ENCODE measurements at regions not wholly inside any gene's neighbourhood (a gene's known extent, or its start where the extent isn't known, plus 50 kb on each side); places are given as distances from the start of the nearest gene placed in this dataset.

DNA sequence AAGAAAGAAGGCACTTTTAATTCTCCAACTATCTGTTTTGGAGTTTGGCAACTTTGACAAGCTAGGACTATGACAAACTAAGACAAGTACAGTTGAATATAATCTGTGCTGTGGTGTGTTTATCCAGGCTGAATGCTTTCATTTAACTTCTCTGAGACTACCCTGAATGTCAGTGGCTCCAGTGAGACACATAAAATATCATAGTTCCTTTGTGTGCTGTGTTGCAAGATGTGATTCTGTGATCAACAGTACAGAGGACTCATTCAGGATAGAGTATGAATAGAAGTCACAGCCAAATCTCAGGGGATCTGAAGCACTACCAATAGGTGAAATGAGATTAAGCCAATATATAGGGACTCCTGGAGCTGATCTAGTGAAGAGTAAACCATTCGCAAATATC, 876.9 kb upstream of the FBXO33 start:
- Histone ChIP-seq H3K36me3 (ENCODE audit: insufficient read depth, low read length) (no peaks in the 10 kb centered on the region), H3K4me1 (ENCODE audit: insufficient read depth, low read length) (no peaks in the 10 kb centered on the region), H3K4me3 (ENCODE audit: low read length in 2 of 2) (no peak overlapping the region), H3K27ac (ENCODE audit: low read depth, low read length) (no peak overlapping the region), H3K27me3 (ENCODE audit: insufficient read depth, low read length) (no peaks in the 10 kb centered on the region), H3K9me3 (ENCODE audit: control insufficient read depth in 1 of 2, low read length in 2 of 2) (no peaks in the 10 kb centered on the region)
- Mint-ChIP-seq H3K27ac (no peak overlapping the region), H3K27me3 (no peaks in the 10 kb centered on the region), H3K4me1 (no peaks in the 10 kb centered on the region), H3K4me3 (no peak overlapping the region), H3K9me3 (peaks cover 0 to 11% (median under 1%) of the 10 kb centered on the region in 8 donors), H3K36me3 (no peaks in the 10 kb centered on the region)
- no peak for DNase-seq
- ChIA-PET POLR2A (ENCODE audit: partially characterized antibody) (no interaction called here), CTCF (ENCODE audit: partially characterized antibody) (no interaction called here)
- intact Hi-C loops (cut with micrococcal nuclease): no loop called here

DNA sequence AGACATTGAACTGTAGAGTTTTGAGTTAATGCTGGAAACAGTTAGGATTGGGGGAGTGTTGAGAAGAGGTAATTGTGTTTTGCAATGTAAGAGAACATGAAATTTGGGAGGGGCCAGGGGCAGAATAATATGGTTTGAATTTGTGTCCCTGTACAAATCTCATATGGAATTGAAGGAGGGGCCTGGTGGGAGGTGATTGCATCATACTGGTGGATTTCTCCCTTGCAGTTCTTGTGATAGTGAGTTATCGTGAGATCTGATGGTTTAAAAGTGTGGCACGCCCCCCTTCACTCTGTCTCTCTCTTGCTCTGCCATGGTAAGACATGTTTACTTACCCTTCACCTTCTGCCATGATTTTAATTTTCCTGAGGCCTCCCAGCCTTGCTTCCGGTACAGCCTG, 876.0 kb upstream of the FBXO33 start:
- intact Hi-C loops (cut with micrococcal nuclease): no loop called here
- CTCF ChIA-PET (ENCODE audit: partially characterized antibody): no interaction called here
- no peaks in the 10 kb centered on the region for H3K36me3 ChIP-seq (ENCODE audit: insufficient read depth, low read length)

DNA sequence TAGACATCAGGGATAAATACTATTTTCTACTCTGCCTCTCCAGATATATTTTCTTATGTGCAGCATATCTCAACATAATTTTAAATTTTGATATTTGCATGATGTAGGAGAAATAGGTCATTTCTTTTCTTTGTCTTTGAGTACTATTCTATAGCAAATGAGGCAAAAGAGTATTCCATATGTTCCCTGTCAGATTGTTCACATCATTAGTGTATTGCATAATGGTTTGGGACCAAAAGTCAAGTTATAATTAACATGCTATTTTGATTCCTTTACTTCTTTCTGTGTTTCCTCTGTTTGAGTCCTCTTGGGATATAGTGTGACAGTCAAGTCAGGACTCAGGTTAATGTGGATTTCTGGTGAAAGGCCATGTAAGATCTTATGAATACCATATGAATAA, 864.6 kb upstream of the FBXO33 start:
- H3K4me3 Mint-ChIP-seq: no peak overlapping the region
- no peaks in the 10 kb centered on the region for H3K27me3 Mint-ChIP-seq
- Histone ChIP-seq H3K27me3 (ENCODE audit: insufficient read depth, low read length) (no peaks in the 10 kb centered on the region), H3K9me3 (ENCODE audit: control insufficient read depth in 1 of 2, low read length in 2 of 2) (no peaks in the 10 kb centered on the region), H3K4me1 (ENCODE audit: insufficient read depth, low read length) (no peaks in the 10 kb centered on the region), H3K4me3 (ENCODE audit: low read length in 2 of 2) (no peak overlapping the region), H3K36me3 (ENCODE audit: insufficient read depth, low read length) (no peaks in the 10 kb centered on the region), H3K27ac (ENCODE audit: low read depth, low read length) (no peak overlapping the region)
- DNase-seq: no peak
- H3K27ac Mint-ChIP-seq: no peak overlapping the region
- ChIA-PET POLR2A (ENCODE audit: partially characterized antibody) (no interaction called here), CTCF (ENCODE audit: partially characterized antibody) (no interaction called here)
- peaks cover 2 to 30% (median 13%) of the 10 kb centered on the region in 8 donors for H3K9me3 Mint-ChIP-seq
- H3K36me3 Mint-ChIP-seq: no peaks in the 10 kb centered on the region
- intact Hi-C loops (cut with micrococcal nuclease): no loop called here
- no peaks in the 10 kb centered on the region for H3K4me1 Mint-ChIP-seq

More for the DNA sequence above, 876.0 kb upstream of the FBXO33 start:
- no peak overlapping the region for H3K27ac ChIP-seq (ENCODE audit: low read depth, low read length)
- Mint-ChIP-seq H3K36me3 (no peaks in the 10 kb centered on the region), H3K27ac (no peak overlapping the region), H3K4me1 (no peaks in the 10 kb centered on the region), H3K27me3 (no peaks in the 10 kb centered on the region), H3K9me3 (peaks cover 0 to 11% (median 0%) of the 10 kb centered on the region in 8 donors), H3K4me3 (no peak overlapping the region)
- no peaks in the 10 kb centered on the region for H3K4me1 ChIP-seq (ENCODE audit: insufficient read depth, low read length)
- POLR2A ChIA-PET (ENCODE audit: partially characterized antibody): no interaction called here
- no peaks in the 10 kb centered on the region for H3K9me3 ChIP-seq (ENCODE audit: control insufficient read depth in 1 of 2, low read length in 2 of 2)
- no peaks in the 10 kb centered on the region for H3K27me3 ChIP-seq (ENCODE audit: insufficient read depth, low read length)
- peak in 1 of 5 donors; percentile 9 for DNase-seq
- no peak overlapping the region for H3K4me3 ChIP-seq (ENCODE audit: low read length in 2 of 2)

- no peaks in the 10 kb centered on the region for H3K27me3 Mint-ChIP-seq
- Histone ChIP-seq H3K4me3 (ENCODE audit: low read length in 2 of 2) (no peak overlapping the region), H3K4me1 (ENCODE audit: insufficient read depth, low read length) (no peaks in the 10 kb centered on the region), H3K27ac (ENCODE audit: low read depth, low read length) (no peak overlapping the region), H3K9me3 (ENCODE audit: control insufficient read depth in 1 of 2, low read length in 2 of 2) (no peaks in the 10 kb centered on the region), H3K36me3 (ENCODE audit: insufficient read depth, low read length) (no peaks in the 10 kb centered on the region), H3K27me3 (ENCODE audit: insufficient read depth, low read length) (no peaks in the 10 kb centered on the region)
- no peak overlapping the region for H3K4me3 Mint-ChIP-seq
- no peak overlapping the region for H3K27ac Mint-ChIP-seq
- no peaks in the 10 kb centered on the region for H3K36me3 Mint-ChIP-seq
- no peak for DNase-seq
- peaks cover 2 to 46% (median 16%) of the 10 kb centered on the region in 8 donors for H3K9me3 Mint-ChIP-seq
- ChIA-PET CTCF (ENCODE audit: partially characterized antibody) (no interaction called here), POLR2A (ENCODE audit: partially characterized antibody) (no interaction called here)
- no peaks in the 10 kb centered on the region for H3K4me1 Mint-ChIP-seq
- intact Hi-C loops (cut with micrococcal nuclease): no loop called here
These were observed 860.4 kb upstream of the FBXO33 start for GRCh38 chr14:40292664-40293063.

- H3K9me3 ChIP-seq (ENCODE audit: control insufficient read depth in 1 of 2, low read length in 2 of 2): peaks cover 0 to 5% of the 10 kb centered on the region in 2 donors
- H3K9me3 Mint-ChIP-seq: peaks cover 0 to 6% (median 0%) of the 10 kb centered on the region in 8 donors
- H3K4me1 ChIP-seq (ENCODE audit: insufficient read depth, low read length): no peaks in the 10 kb centered on the region
- no peak for DNase-seq
- no peaks in the 10 kb centered on the region for H3K36me3 Mint-ChIP-seq
- H3K27ac Mint-ChIP-seq: no peak overlapping the region
- peaks cover 0 to 1% of the 10 kb centered on the region in 2 donors for H3K27me3 Mint-ChIP-seq
- POLR2A ChIA-PET (ENCODE audit: partially characterized antibody): no interaction called here
- no peak overlapping the region for H3K4me3 Mint-ChIP-seq
- H3K36me3 ChIP-seq (ENCODE audit: insufficient read depth, low read length): no peaks in the 10 kb centered on the region
- no peak overlapping the region for H3K4me3 ChIP-seq (ENCODE audit: low read length in 2 of 2)
- no peaks in the 10 kb centered on the region for H3K27me3 ChIP-seq (ENCODE audit: insufficient read depth, low read length)
- H3K4me1 Mint-ChIP-seq: no peaks in the 10 kb centered on the region
- intact Hi-C loops (cut with micrococcal nuclease): no loop called here
- H3K27ac ChIP-seq (ENCODE audit: low read depth, low read length): no peak overlapping the region
- CTCF ChIA-PET (ENCODE audit: partially characterized antibody): no interaction called here
These were observed 850.0 kb upstream of the FBXO33 start for GRCh38 chr14:40282196-40282595.

DNA sequence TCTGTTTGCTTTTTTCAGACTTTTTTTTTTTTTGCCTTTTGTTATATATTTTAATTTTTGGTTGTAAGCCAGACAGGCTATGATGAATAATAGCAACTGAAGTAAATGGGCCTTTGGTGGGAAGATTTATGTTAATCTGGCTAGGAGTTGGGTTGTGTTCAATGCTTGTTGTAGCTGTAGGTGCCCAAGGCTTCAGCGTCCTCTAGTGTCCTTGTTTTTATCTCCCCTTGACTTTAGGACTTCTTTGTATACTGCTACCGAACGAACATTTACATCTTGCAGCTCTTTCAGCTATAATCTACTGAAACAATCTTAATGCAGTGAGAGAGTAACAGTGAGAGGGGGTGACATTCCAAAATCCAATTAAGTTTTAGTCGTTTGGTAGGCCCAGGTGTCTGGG, 848.4 kb upstream of the FBXO33 start:
- no peaks in the 10 kb centered on the region for H3K4me1 ChIP-seq (ENCODE audit: insufficient read depth, low read length)
- Mint-ChIP-seq H3K9me3 (peaks cover 0 to 9% (median 0%) of the 10 kb centered on the region in 8 donors), H3K36me3 (no peaks in the 10 kb centered on the region), H3K27me3 (peaks cover 0 to 1% of the 10 kb centered on the region in 2 donors), H3K4me1 (no peaks in the 10 kb centered on the region), H3K4me3 (no peak overlapping the region), H3K27ac (no peak overlapping the region)
- H3K36me3 ChIP-seq (ENCODE audit: insufficient read depth, low read length): no peaks in the 10 kb centered on the region
- ChIA-PET POLR2A (ENCODE audit: partially characterized antibody) (no interaction called here), CTCF (ENCODE audit: partially characterized antibody) (no interaction called here)
- H3K27me3 ChIP-seq (ENCODE audit: insufficient read depth, low read length): no peaks in the 10 kb centered on the region
- no peak for DNase-seq
- peaks cover 0 to 5% of the 10 kb centered on the region in 2 donors for H3K9me3 ChIP-seq (ENCODE audit: control insufficient read depth in 1 of 2, low read length in 2 of 2)
- no peak overlapping the region for H3K4me3 ChIP-seq (ENCODE audit: low read length in 2 of 2)
- intact Hi-C loops (cut with micrococcal nuclease): no loop called here
- H3K27ac ChIP-seq (ENCODE audit: low read depth, low read length): no peak overlapping the region

DNA sequence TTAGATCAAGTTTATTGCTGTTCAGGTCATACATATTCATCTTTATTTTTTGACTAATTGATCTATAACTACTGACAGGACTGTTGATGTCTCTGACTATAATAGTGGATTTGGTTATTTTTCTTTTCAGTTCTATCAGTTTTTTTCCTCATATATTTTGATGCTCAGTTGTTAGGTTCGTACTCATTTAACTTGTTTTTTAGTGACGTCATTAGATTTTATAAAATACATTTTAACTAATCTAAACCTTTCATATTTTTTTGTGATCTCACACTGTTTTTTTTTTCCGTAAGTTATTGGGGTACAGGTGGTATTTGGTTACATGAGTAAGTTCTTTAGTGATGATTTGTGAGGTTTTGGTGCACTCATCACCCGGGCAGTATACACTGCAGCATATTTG, 841.2 kb upstream of the FBXO33 start:
- Histone ChIP-seq H3K27me3 (ENCODE audit: insufficient read depth, low read length) (no peaks in the 10 kb centered on the region), H3K4me1 (ENCODE audit: insufficient read depth, low read length) (no peaks in the 10 kb centered on the region), H3K9me3 (ENCODE audit: control insufficient read depth in 1 of 2, low read length in 2 of 2) (no peaks in the 10 kb centered on the region), H3K36me3 (ENCODE audit: insufficient read depth, low read length) (no peaks in the 10 kb centered on the region), H3K4me3 (ENCODE audit: low read length in 2 of 2) (no peak overlapping the region), H3K27ac (ENCODE audit: low read depth, low read length) (no peak overlapping the region)
- intact Hi-C loops (cut with micrococcal nuclease): no loop called here
- DNase-seq: no peak
- no peaks in the 10 kb centered on the region for H3K36me3 Mint-ChIP-seq
- ChIA-PET CTCF (ENCODE audit: partially characterized antibody) (no interaction called here), POLR2A (ENCODE audit: partially characterized antibody) (no interaction called here)
- H3K4me1 Mint-ChIP-seq: no peaks in the 10 kb centered on the region
- peaks cover 0 to 1% of the 10 kb centered on the region in 2 donors for H3K27me3 Mint-ChIP-seq
- H3K4me3 Mint-ChIP-seq: no peak overlapping the region
- no peak overlapping the region for H3K27ac Mint-ChIP-seq
- H3K9me3 Mint-ChIP-seq: peaks cover 0 to 5% (median 0%) of the 10 kb centered on the region in 8 donors

DNA sequence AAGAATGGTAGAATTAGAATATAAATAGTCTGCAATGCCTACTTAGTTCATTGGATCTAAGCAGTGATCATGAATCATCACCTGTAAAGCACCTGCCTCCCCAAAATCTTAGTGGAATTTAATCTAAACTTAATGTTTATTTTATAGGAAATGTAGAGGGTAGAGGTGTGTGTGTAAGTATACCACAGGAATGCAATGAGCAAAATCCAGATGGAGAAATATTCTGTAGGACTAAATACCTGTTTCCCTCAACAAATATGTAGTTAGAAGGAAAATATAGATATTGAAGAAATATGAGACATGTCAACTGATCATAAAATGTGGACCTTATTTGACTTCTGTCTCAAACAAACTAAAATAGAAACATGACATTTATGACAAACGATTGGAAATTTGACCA, 839.2 kb upstream of the FBXO33 start:
- Mint-ChIP-seq H3K9me3 (peaks cover 0 to 5% (median 0%) of the 10 kb centered on the region in 8 donors), H3K27me3 (no peaks in the 10 kb centered on the region), H3K4me3 (no peak overlapping the region), H3K27ac (no peak overlapping the region), H3K36me3 (no peaks in the 10 kb centered on the region), H3K4me1 (no peaks in the 10 kb centered on the region)
- CTCF ChIA-PET (ENCODE audit: partially characterized antibody): no interaction called here
- no peaks in the 10 kb centered on the region for H3K9me3 ChIP-seq (ENCODE audit: control insufficient read depth in 1 of 2, low read length in 2 of 2)
- no peaks in the 10 kb centered on the region for H3K4me1 ChIP-seq (ENCODE audit: insufficient read depth, low read length)
- H3K36me3 ChIP-seq (ENCODE audit: insufficient read depth, low read length): no peaks in the 10 kb centered on the region
- no peak overlapping the region for H3K27ac ChIP-seq (ENCODE audit: low read depth, low read length)
- intact Hi-C loops (cut with micrococcal nuclease): no loop called here
- no peaks in the 10 kb centered on the region for H3K27me3 ChIP-seq (ENCODE audit: insufficient read depth, low read length)
- POLR2A ChIA-PET (ENCODE audit: partially characterized antibody): no interaction called here
- H3K4me3 ChIP-seq (ENCODE audit: low read length in 2 of 2): no peak overlapping the region
- no peak for DNase-seq

Measured in CD4-positive, alpha-beta memory T cell (primary cell).